Skeletal muscle tissue (tissue), 3 donors: ENCODE measurements at regions not wholly inside any gene's neighbourhood (a gene's known extent, or its start where the extent isn't known, plus 50 kb on each side); places are given as distances from the start of the nearest gene placed in this dataset.

Source experiments
- H3K27ac ChIP-seq: one replicate; pipeline ENCODE4 v1.7.0; 2013; ENCODE audit warnings: mild to moderate bottlenecking, low read depth, low read length, inconsistent platforms
- H3K27me3 ChIP-seq, 3 donors: one replicate each; pipeline ENCODE4 v1.7.0; 2013; ENCODE audit warnings: low read length in 3 of 3; ENCODE audit not compliant: control insufficient read depth in 3 of 3, insufficient read depth in 3 of 3
- H3K36me3 ChIP-seq, 3 donors: one replicate each; pipeline ENCODE4 v1.7.0; 2013; ENCODE audit warnings: low read length in 3 of 3; ENCODE audit not compliant: control insufficient read depth in 3 of 3, insufficient read depth in 3 of 3
- H3K4me1 ChIP-seq, 3 donors: one replicate each; pipeline ENCODE4 v1.7.0; 2013; ENCODE audit warnings: low read length in 3 of 3, mild to moderate bottlenecking in 3 of 3; ENCODE audit not compliant: control insufficient read depth in 3 of 3, insufficient read depth in 3 of 3
- H3K4me3 ChIP-seq, 3 donors: one replicate each; pipeline ENCODE4 v1.7.0; 2013; ENCODE audit warnings: low read length in 3 of 3
- H3K9ac ChIP-seq, 3 donors: one replicate each; pipeline ENCODE4 v1.7.0; 2013; ENCODE audit warnings: low read length in 3 of 3, mild to moderate bottlenecking in 3 of 3, moderate library complexity in 2 of 3, low read depth in 1 of 3
- H3K9me3 ChIP-seq, 3 donors: one replicate each; pipeline ENCODE4 v1.7.0; 2013; ENCODE audit warnings: low read length in 3 of 3; ENCODE audit not compliant: control insufficient read depth in 3 of 3
- donor health status: Osteomylitis.

GRCh38 chr18:26745288-26746181, 120.0 kb downstream of the AQP4 start:
- Histone ChIP-seq H3K4me3 (no peak overlapping the region), H3K4me1 (peaks cover 0 to 3% (median 0%) of the 10 kb centered on the region in 3 donors), H3K9me3 (no peaks in the 10 kb centered on the region), H3K36me3 (no peaks in the 10 kb centered on the region), H3K27ac (no peak overlapping the region), H3K9ac (no peak overlapping the region), H3K27me3 (peaks cover 0 to 4% (median 2%) of the 10 kb centered on the region in 3 donors)

GRCh38 chr18:26741758-26742157, 123.7 kb downstream of the AQP4 start:
- H3K4me1 ChIP-seq = peaks cover 0 to 3% (median 0%) of the 10 kb centered on the region in 3 donors

GRCh38 chr18:26741048-26741447, 124.5 kb downstream of the AQP4 start:
- Histone ChIP-seq H3K9ac (no peak overlapping the region), H3K27ac (no peak overlapping the region), H3K27me3 (peaks cover 0 to 4% (median 2%) of the 10 kb centered on the region in 3 donors), H3K4me3 (no peak overlapping the region), H3K4me1 (no peaks in the 10 kb centered on the region), H3K36me3 (no peaks in the 10 kb centered on the region), H3K9me3 (no peaks in the 10 kb centered on the region)

More at GRCh38 chr18:26741758-26742157, 123.7 kb downstream of the AQP4 start:
- H3K27ac ChIP-seq = no peak overlapping the region
- H3K4me3 ChIP-seq = no peak overlapping the region
- peaks cover 0 to 4% (median 2%) of the 10 kb centered on the region in 3 donors for H3K27me3 ChIP-seq
- H3K36me3 ChIP-seq = no peaks in the 10 kb centered on the region
- H3K9me3 ChIP-seq = no peaks in the 10 kb centered on the region
- H3K9ac ChIP-seq = no peak overlapping the region

- no peaks in the 10 kb centered on the region for H3K4me1 ChIP-seq
- no peaks in the 10 kb centered on the region for H3K36me3 ChIP-seq
- no peaks in the 10 kb centered on the region for H3K9me3 ChIP-seq
- H3K4me3 ChIP-seq = no peak overlapping the region
- no peak overlapping the region for H3K27ac ChIP-seq
- peaks cover 0 to 4% (median 2%) of the 10 kb centered on the region in 3 donors for H3K27me3 ChIP-seq
- no peak overlapping the region for H3K9ac ChIP-seq
These were observed 125.1 kb downstream of the AQP4 start for GRCh38 chr18:26740396-26740795.

GRCh38 chr18:26738706-26739105, 126.8 kb downstream of the AQP4 start:
- Histone ChIP-seq H3K4me1 (no peaks in the 10 kb centered on the region), H3K9ac (no peak overlapping the region), H3K27me3 (peaks cover 0 to 4% (median 0%) of the 10 kb centered on the region in 3 donors), H3K27ac (no peak overlapping the region), H3K4me3 (no peak overlapping the region), H3K9me3 (no peaks in the 10 kb centered on the region), H3K36me3 (no peaks in the 10 kb centered on the region)

- Histone ChIP-seq H3K27me3 (peaks cover 0 to 2% (median 0%) of the 10 kb centered on the region in 3 donors), H3K4me1 (no peaks in the 10 kb centered on the region), H3K9ac (no peak overlapping the region), H3K27ac (no peak overlapping the region), H3K9me3 (no peaks in the 10 kb centered on the region), H3K36me3 (no peaks in the 10 kb centered on the region), H3K4me3 (no peak overlapping the region)
These were observed 129.2 kb downstream of the AQP4 start for GRCh38 chr18:26736301-26736700.

GRCh38 chr18:26734760-26735159, 130.7 kb downstream of the AQP4 start:
- Histone ChIP-seq H3K9me3 (no peaks in the 10 kb centered on the region), H3K36me3 (no peaks in the 10 kb centered on the region), H3K9ac (no peak overlapping the region), H3K27me3 (peaks cover 0 to 2% (median 0%) of the 10 kb centered on the region in 3 donors), H3K4me3 (no peak overlapping the region), H3K4me1 (no peaks in the 10 kb centered on the region), H3K27ac (no peak overlapping the region)

- Histone ChIP-seq H3K27ac (no peak overlapping the region), H3K9ac (no peak overlapping the region), H3K4me3 (no peak overlapping the region), H3K9me3 (no peaks in the 10 kb centered on the region), H3K27me3 (no peaks in the 10 kb centered on the region), H3K36me3 (no peaks in the 10 kb centered on the region), H3K4me1 (no peaks in the 10 kb centered on the region)
These were observed 136.1 kb downstream of the AQP4 start for GRCh38 chr18:26729449-26729848.

- H3K9me3 ChIP-seq = no peaks in the 10 kb centered on the region
These were observed 136.5 kb downstream of the AQP4 start for GRCh38 chr18:26729008-26729407.

GRCh38 chr18:26723981-26724380, 141.5 kb downstream of the AQP4 start:
- no peaks in the 10 kb centered on the region for H3K27me3 ChIP-seq

More at GRCh38 chr18:26729008-26729407, 136.5 kb downstream of the AQP4 start:
- H3K36me3 ChIP-seq = no peaks in the 10 kb centered on the region
- no peak overlapping the region for H3K4me3 ChIP-seq
- no peak overlapping the region for H3K9ac ChIP-seq
- no peaks in the 10 kb centered on the region for H3K27me3 ChIP-seq
- H3K4me1 ChIP-seq = no peaks in the 10 kb centered on the region
- H3K27ac ChIP-seq = no peak overlapping the region

More at GRCh38 chr18:26723981-26724380, 141.5 kb downstream of the AQP4 start:
- Histone ChIP-seq H3K27ac (no peak overlapping the region), H3K4me3 (no peak overlapping the region), H3K4me1 (no peaks in the 10 kb centered on the region), H3K9ac (no peak overlapping the region), H3K36me3 (no peaks in the 10 kb centered on the region), H3K9me3 (no peaks in the 10 kb centered on the region)
